ENCODE measurements at regions not wholly inside any gene's neighbourhood (a gene's known extent, or its start where the extent isn't known, plus 50 kb on each side); places are given as distances from the start of the nearest gene placed in this dataset.
"Not testable (repeated sequence)": the region's sequence is repeated elsewhere in the genome, so short reads cannot be mapped to it uniquely, and the experiment has no call there.

DNA sequence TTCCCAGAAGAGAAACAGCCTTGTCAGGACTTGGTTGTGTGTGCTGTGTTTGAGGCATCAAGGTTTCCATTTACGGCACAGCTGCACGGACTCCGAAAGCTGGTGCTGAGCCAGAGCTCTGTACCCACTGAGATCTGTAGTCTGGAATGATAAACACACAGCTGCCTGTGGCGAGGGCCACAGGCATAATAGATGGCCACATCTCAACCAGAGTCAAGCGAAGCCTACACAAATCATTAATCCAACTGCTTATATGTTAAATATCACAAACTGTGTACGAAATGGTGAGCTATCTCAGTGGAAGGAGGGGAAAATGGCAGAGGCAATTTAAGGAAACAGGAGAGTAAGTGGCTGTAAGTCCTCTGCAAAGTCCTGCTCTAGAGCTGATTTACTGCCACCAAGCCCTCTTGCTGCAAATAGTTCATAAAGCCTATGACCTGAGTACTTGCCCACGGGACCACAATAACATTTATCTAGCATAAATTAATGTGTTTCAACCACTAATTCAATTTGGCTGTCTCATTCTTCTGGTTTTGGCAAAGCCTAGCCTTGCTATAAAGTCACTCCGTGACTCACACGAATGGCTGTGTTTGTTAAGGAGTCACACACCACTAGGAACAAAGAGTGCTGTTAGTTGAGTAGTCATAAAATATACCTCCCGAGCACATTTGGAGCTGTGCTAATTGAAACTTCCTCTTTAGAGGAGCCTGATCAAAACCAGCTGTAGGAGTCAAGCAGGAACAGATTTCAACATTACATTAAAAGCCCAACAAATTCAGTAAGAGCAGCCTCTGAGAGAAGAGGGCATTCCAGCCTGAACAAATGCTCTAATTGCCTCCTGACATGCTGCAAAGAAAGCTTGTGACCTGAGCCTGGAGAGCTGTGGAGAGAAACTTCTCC lies 738.6 kb upstream of the ZNF608 start:
- DNase-seq, result no peak

DNA sequence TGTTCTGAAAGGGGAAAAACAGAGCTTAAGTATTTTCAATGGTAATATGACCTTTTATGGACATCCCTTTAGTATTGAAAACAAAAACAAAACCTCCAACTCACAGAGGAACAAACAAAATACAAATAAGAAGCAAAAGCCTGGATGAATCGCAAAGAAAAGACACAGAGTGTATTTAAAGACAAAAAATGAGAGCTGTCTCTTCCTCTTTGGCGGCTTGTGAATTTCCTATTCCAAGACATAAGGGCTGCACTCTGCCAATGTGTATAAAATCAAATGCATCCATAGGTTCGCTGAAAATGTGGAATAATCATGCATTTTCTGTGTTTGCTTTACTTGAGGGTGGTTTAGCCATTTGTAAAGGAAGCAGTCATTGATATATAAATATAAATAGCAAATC lies 739.3 kb upstream of the ZNF608 start:
- DNase-seq, result no peak

DNA sequence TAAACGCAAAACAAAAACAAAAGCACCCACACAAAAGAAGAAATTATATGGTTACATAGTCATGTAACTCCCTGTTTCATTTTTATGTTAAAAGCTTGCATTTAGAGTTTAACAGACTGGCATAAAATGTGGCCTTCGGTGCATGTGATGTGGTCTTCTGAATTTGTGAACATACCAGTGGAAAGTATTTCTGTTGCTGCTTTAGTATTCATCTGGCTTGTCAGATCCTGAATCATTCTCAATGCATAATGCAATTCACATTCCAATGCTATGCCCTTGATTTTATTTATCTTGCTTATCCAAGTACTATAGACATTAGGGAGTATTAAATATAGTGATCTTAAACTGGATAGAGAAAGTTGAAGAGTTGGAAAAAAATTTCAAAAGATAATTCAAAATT lies 740.2 kb upstream of the ZNF608 start:
- DNase-seq, result no peak

DNA sequence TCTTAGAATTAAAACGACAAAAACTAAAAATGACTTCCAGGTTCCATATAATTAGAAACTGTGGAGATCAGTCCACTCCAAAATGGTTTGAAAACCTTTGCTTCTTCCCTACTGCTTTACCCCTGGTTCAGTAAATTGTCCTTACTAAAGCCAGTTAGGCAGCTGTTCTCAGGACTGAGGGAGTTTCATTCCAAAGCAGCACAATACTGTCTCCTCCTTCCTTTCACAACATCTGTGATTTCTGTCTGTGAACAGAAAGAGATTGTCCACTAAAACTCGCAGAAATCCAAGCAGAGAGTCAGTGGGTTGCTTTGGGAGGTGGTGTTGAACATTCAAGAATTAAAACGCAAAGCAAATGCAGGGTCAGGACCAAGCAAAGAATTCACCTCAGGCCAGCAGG lies 740.8 kb upstream of the ZNF608 start:
- DNase-seq, result no peak

DNA sequence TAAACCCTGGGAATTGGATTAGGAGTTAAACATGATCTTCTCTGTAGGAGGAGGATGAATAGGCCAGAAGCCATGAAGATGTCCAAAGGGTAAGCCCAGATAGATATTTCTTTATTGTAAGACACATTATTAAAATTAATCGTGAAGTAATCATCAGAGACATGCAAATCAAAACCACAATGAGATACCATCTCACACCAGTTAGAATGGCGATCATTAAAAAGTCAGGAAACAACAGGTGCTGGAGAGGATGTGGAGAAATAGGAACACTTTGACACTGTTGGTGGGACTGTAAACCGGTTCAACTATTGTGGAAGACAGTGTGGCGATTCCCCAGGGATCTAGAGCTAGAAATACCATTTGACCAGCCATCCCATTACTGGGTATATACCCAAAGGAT lies 741.2 kb upstream of the ZNF608 start:
- not testable (repeated sequence) for DNase-seq

DNA sequence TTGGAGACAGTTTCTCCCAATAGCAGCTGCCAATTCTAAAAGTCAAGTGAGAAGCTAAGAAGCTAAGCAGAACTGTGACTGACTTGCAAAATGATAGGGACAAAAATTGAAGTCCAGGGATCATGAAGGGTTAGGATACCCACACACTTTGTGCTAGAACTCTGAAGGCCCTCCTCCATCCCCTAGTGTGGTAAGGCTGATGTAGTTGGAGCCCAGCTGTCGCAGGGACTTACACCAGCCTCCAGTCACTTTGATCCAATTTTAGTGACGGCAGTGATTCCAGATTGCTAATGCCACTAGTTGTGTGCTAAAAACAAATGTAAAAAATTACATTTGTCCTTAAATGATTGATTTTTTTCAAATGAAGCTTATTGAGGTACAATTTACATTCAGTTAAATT lies 742.7 kb upstream of the ZNF608 start:
- DNase-seq, result no peak

DNA sequence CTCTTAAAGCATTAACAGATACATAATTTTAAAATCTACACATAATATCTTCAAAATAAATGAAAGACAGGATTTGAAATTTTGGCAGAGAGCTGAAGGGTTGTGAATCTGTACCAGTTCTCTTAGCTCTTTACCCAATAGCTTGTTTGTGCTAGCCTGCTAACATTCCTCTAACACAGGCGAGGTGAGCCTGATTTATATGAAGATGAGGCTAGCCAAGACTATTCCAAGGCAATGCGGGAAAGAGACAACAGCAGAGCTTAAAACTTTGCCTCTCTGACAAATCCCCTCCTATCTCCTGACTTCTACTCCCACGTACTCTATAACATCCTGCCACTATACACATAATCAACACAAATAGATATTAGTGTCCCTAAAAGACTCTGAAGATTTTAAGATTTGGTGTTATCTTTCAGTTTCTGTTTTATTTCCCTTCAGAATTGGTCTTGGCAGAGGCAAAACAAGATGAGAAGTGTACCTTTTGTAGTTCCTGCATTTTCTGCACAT lies 745.6 kb upstream of the ZNF608 start:
- no peak for DNase-seq

DNA sequence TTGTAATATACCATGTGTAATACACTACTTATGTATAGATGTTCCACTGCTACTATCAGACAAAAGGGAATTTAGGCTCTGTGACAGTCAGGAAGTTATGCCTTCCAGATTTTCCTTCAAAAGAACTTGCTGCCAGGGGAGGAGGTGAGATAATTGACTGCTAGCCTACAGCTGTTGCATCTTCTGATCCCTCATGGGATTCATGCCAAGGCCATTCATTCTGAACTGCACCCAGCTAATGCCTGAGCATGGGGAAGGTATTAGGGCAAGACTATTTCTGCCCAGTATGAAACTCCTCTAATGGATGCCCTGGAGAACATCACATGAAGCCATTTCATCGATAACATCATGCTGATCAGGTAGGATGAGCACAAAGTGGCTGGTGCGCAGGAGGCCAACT lies 746.5 kb upstream of the ZNF608 start:
- DNase-seq, result no peak

DNA sequence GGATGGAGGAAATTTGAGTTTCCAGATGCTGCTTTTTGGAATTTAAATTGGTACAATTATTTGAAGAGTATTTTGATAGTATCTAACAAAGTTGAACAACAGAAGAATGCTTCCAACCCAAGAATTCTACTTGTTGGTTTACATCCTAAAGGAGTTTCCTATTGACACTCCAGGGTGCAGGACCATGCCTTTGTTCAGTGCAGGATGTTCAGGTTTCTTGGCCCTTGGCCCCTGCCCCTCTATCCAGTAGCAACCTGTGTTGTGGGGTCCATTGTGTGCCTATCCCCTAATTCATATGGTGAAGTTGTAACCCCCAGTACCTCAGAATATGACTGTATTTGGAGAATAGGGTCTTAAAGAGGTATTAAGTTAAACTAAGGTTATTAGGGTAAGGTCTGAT lies 750.0 kb upstream of the ZNF608 start:
- no peak for DNase-seq

DNA sequence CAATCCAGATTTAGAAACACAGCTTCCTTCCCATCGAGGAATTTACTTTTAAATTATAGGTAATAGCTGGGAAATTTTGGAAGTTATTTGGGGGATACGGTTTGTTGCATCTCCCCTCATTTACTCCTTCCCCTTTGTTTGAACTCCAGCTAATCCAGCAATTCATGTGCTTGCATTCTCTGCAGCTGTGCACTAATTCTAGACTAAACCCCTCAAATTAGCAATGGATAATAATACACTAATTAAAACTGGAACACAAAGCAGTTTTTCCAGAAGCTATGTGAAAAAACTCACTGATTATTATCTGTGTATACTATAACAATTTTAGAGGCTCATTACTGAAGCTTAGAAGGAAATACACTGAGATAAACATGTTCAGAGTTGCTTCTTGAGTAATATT lies 751.2 kb upstream of the ZNF608 start:
- no peak for DNase-seq

DNA sequence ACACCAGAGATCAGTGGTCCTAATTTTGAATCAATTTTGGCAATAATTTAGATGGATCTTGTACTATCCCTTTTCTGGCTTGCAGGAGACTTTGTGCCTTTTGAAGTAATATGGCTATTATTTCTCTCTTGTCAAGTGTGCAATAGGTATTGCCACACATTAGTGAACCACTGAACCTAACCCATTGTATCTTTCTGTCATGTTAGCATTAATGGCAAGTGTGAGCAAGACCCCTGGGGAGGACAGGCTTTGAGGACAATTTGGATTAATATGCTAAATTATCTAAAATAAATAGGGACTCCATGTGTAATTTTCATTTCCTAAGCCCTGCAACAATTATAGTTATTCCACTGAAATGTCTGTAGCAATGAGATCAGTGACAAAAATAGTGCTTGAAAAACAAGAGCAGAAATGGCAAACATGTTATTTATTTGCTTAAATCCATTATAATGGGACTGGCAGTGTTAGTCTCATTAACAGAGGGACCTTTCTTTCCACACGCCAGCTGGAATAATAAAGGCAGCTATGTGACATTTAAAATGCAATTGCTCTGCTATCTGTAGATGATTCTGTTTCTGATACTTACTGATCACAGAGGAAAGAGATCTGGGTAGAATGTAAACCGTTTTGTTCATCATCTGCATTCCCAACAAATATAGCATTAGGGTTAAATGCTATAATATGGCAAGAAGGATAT lies 753.3 kb upstream of the ZNF608 start:
- no peak for DNase-seq

DNA sequence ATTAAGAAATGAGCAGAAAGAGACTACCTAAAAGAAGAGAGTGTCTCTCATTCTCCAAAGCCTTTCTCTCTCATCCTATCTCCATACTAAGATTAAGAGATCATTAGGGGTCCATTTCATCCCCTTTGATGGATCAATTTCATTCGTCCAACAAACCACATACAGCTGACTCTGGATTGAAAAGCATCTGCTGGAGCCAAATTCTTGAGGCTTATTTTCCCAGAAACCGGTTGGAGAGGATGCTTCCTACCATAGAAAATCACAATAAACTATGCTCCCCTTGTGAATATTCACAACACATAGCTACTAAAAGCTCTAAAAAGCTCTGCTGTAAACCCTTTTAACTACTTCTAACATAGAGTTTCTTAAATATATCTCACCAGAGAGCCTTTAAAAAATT lies 755.0 kb upstream of the ZNF608 start:
- no peak for DNase-seq

DNA sequence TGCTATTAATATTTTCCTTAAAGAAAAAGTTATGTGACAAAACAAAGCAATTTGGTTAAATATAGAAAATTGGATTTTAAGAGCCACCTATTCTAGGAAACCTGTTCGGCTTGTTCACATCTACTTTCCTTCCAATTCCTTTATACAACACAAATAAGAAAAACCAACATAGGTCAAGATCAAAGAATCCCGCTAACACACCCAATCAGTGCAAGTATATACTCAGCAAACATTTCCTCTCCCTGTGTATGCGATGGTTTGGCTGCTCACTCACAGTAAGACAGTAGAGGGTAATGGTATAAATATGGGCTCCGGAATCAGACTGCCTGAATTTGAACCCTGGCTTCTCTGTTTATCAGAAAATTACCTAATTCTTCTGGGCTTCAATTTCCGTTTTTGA lies 757.5 kb upstream of the ZNF608 start:
- DNase-seq, result no peak

DNA sequence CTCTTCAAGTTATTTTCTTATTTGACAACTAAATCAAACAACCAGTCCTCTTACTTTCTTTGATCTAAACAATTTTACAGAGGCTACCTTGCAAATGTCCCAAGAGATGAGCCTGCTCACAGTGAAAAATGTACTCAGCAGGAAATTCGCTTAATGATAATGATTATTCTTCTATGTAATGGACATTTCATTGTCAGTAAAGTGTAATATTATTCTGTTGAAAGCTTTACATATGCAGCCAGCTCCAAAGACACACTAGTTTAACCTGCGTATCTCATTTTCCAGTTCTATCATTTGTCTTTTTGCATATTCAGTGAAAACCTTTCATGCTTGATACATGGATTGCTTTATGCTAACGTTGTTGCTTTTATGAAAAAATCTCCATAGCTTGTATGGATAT lies 758.7 kb upstream of the ZNF608 start:
- DNase-seq, result no peak

DNA sequence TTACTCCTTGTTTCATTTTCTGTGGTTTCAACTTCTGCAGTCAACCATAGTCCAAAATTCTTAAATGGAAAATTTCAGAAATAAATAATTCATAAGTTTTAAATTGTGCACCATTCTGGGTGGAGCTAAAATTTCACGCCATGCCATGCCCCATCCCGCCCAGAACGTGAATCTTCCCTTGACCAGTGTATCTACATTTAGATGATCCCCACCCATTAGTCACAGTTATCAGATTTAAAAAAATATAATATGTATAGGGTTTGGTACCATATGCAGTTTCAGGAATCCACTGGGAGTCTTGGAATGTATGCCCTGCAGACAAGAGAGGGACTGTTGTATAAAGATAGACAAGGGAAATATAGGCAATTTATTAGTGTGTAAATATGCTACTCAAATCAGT lies 759.7 kb upstream of the ZNF608 start:
- DNase-seq, result no peak

DNA sequence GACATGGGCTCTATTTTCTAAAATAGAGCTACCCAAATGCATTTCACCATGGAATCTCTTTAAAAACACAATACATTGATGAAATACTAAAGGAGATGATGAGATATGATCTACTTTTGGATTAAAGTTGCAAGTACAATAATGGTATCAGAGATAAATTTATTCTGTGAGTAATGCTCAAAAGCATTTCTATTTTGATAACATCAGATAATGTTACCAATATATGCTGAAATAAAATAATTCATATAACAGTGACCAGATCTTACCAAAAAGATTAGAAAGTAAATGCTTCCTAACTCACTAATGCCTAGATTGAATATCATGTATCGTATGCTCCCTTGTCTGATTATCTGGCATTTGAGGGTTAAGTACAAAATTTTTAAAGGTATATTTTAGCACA lies 761.8 kb upstream of the ZNF608 start:
- no peak for DNase-seq

DNA sequence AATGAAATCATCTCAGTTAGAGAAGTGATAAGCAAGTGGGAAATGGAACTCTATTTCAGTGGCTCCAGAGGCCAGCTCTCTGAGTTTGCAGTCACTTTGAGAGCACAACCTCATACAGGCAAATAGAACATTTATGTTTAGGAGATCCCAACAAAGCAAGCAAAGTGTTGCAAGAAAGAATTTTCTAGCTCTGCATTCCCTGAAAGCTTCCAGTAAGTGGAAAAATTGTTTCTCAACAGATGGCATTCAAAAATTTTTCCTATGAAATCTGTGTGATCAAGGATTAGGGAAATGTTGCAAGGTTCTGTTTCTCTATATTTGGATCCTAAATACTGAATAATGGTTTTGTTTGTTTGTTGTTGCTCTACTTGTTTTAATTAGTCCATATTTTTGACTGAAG lies 764.2 kb upstream of the ZNF608 start:
- no peak for DNase-seq

DNA sequence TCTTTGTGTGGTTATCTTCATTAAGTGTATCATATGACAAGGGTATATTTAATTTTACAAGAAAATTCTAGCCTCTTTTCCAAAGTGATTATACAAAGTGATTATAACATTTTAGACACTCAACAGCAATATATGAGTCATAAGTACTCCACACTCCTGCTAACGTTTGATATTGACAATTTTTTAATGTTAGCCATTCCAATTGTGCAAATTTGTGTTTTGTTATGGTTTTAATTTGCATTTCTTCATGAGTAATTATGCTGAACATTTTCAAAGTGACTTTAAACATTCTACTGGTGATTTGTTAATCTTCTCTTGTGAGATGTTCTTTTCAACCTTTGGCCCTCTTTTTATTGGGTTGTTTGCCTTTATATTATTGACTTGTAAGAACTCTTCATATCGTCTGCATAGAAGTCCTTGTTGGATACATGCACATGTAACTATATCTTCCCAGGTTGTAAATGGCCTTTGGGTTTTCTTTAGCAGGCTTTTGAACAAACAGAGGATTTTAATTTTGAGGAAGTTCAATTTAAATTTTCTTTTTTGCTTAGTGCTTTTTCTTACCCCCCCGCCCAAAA lies 771.6 kb upstream of the ZNF608 start:
- no peak for DNase-seq

DNA sequence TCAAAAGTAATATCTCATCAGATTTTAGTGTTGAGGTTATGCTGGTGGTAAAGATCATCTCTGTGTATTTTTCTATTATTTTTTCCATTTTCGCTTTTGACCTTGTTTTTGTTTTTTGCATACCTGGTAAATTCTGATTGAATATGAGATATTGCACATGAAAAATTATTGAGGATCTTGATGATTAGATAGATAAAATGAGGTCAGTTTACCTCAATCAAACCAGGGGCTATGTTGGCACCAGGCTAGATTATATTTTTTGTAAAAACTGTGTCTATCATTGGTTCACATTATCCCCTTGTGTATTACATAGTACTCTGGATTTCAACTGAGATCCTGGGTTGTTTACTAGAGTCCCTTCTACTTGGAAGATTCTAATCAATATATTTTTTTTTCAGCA lies 774.9 kb upstream of the ZNF608 start:
- DNase-seq, result no peak

DNA sequence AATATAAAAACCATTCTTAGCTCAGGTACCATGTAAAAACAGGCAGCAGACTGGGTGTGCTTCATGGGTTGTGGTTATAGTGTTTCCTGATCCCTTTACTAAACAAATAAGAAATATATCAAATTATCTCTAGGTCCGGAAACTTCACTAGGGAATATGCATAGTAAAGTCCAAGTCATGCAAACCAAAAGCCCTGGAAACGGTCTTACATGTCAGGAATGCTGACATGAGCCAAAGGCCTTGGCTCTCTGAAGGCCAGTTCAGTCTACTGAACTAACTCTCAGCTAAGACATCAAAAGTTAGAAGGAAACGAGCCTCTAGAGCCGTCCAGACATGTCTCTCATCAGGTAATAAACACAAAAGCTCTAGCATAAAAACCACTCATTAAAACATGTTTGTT lies 778.9 kb upstream of the ZNF608 start:
- DNase-seq, result no peak

DNA sequence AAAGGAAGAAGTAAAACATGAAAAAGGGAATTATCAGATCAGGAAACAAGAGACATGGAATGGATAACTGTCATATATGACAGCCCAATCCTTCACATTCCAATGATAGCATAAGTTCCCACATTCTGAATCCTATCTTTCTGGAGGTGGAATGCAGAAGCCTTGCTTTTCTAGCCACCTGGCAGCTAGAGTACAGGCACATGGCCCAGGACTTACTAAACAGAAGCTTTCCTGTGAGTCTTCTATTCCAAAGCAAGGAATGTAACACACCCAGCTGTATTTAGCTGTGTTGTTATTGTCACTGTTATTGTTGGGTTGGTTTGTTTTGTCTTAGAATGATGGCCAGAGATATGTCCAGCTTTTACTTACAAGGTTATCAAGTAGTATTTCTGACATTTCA lies 780.5 kb upstream of the ZNF608 start:
- no peak for DNase-seq

DNA sequence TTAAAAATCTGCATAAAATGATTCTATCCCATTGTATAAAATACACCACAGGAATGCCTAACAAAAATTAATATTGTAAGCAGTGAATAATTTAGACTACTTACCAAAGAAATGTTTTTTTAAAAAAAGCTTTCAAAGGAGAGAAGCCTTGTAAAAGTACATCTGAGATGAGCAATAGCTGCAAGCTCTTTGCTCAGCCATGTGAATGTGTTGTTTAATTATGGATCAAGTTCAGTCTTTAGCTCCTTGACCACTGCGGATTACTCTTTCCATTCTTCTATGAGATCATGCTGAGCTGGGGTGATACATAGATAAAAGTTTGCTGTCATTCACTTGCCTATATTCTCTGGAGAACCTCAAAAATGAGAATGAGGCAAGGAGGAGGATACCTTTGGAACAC lies 782.4 kb upstream of the ZNF608 start:
- no peak for DNase-seq

DNA sequence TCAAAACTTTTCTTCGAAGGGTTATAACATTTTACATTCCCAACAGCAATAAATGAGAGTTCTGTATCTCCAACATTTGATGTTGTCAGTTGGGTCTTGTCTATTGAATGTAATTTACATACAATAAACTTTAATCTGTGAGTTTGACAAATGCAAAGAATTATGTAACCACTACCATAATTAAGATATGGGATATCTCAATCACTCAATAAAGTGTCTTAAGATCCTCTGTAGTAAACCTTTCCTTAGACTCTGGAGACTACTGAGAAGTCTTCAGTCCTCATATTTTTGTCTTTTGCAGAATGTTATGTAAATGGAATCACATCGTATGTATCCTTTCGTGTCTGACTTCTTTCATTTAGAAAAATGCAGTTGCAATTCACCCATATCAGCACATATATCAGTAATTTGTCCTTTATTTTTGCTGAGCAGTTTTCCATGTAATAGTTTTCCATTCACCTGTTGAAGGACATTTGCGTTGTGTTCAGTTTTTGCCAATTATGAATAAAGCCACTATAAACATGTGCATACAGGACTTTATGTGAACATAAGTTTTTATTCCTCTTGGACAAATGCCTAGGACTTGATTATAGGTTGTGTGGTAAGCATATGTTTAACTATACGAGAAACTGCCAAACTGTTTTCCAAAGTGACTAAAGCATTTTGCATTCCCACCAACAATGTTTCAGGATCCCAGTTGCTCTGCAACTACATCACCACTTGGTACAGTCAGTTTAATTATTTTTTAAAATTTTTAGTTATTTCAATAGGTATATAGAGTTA lies 784.6 kb upstream of the ZNF608 start:
- no peak for DNase-seq

Data from T-helper 2 cell (primary cell).